Vagina (tissue), 2 donors: ENCODE measurements at regions not wholly inside any gene's neighbourhood (a gene's known extent, or its start where the extent isn't known, plus 50 kb on each side); places are given as distances from the start of the nearest gene placed in this dataset.

Source experiments
- POLR2A ChIP-seq, 2 donors: fragments of 450-650 bp; IDR thresholded peaks; one replicate each; pipeline ENCODE4 v1.6.1; 2017; ENCODE audit warnings: antibody characterized with exemption in 2 of 2, mild to moderate bottlenecking in 2 of 2, moderate library complexity in 2 of 2
- POLR2AphosphoS5 ChIP-seq, 2 donors: sonication (generic); formaldehyde crosslinking; IDR thresholded peaks; one replicate each; pipeline ENCODE4 v1.9.0; 2017; ENCODE audit warnings: antibody characterized with exemption in 2 of 2, mild to moderate bottlenecking in 2 of 2, low read depth in 1 of 2; ENCODE audit not compliant: insufficient read depth in 1 of 2
- TF ChIP-seq, protein P1 (sequence below), 3 experiments: fragments of 450-650 bp in 2 of 3; fragments of 200-600 bp in 1 of 3; sonication (generic) in 1 of 3; IDR thresholded peaks; one replicate each; pipeline ENCODE4 v1.5.1; 2017 to 2019; ENCODE audit warnings: antibody characterized with exemption in 3 of 3, mild to moderate bottlenecking in 2 of 3, moderate library complexity in 2 of 3

DNA sequence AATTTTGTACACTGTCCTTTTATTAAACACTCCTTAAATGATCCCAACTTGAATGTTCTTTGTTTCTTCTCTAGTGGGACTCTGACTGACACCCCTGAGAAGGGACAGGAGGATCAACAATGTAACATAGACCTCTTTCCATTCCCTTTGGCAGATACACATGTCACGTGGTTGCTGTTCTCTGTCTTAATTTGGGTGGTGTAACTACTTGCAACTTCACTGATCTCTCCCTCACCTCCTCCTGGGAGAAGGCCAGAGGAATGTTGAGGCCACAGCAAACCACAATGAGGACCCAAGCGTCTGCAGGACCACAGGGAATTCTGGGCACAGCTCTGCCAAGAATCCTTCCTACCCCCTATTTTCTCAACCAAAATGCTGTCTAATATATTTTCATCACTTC, 205.6 kb downstream of the RTP5 start:
- TF ChIP-seq, protein P1, sequence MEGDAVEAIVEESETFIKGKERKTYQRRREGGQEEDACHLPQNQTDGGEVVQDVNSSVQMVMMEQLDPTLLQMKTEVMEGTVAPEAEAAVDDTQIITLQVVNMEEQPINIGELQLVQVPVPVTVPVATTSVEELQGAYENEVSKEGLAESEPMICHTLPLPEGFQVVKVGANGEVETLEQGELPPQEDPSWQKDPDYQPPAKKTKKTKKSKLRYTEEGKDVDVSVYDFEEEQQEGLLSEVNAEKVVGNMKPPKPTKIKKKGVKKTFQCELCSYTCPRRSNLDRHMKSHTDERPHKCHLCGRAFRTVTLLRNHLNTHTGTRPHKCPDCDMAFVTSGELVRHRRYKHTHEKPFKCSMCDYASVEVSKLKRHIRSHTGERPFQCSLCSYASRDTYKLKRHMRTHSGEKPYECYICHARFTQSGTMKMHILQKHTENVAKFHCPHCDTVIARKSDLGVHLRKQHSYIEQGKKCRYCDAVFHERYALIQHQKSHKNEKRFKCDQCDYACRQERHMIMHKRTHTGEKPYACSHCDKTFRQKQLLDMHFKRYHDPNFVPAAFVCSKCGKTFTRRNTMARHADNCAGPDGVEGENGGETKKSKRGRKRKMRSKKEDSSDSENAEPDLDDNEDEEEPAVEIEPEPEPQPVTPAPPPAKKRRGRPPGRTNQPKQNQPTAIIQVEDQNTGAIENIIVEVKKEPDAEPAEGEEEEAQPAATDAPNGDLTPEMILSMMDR (IDR thresholded peaks at IDR 0.05): no peak
- no peak for TF ChIP-seq POLR2A (IDR thresholded peaks at IDR 0.05)
- no peak for TF ChIP-seq POLR2AphosphoS5 (IDR thresholded peaks at IDR 0.05; ENCODE audit: insufficient read depth in 1 of 2, low read depth in 1 of 2)
